Caco-2 (cell line): ENCODE measurements at regions not wholly inside any gene's neighbourhood (a gene's known extent, or its start where the extent isn't known, plus 50 kb on each side); places are given as distances from the start of the nearest gene placed in this dataset.

Source experiments
- BruUV-seq: library from RNA; stranded (reverse); fragments of 400-500 nt; replicated peaks from 2 replicates; lab custom pipeline; 2021; lab: Mats Ljungman, UMichigan
- CTCF ChIA-PET: fragments of 300-600 bp; sonication (Branson Sonifier 250); formaldehyde crosslinking; loops from one replicate; lab custom pipeline; 2022; ENCODE audit warnings: antibody characterized with exemption; lab: Charles Lee
- POLR2A ChIA-PET: fragments of 300-600 bp; sonication (Branson Sonifier 250); formaldehyde crosslinking; loops from one replicate; lab custom pipeline; 2022; ENCODE audit warnings: antibody characterized with exemption; lab: Charles Lee
- DNase-seq, 2 experiments: peaks; one replicate each; pipeline versions ENCODE4 v3.0.0 to v3.0.0-alpha.2; 2020 to 2022
- H3K27me3 ChIP-seq: replicated peaks from 2 replicates; pipeline ENCODE4 v1.6.0; 2011; ENCODE audit warnings: low read length; ENCODE audit not compliant: control insufficient read depth, insufficient read depth
- H3K36me3 ChIP-seq: 2 replicates; pipeline ENCODE4 v1.5.1; 2011; ENCODE audit warnings: low read length; ENCODE audit not compliant: control insufficient read depth, insufficient read depth
- H3K4me1 ChIP-seq: fragments of 250-450 bp; sonication (Bioruptor Pico); 2 replicates; pipeline ENCODE4 v1.5.1; 2020; ENCODE audit warnings: mild to moderate bottlenecking
- H3K4me3 ChIP-seq: 2 replicates; pipeline ENCODE4 v1.5.1; 2011; ENCODE audit warnings: low read depth, mild to moderate bottlenecking, control low read depth, low read length
- H3K9me3 ChIP-seq: fragments of 250-450 bp; sonication (Bioruptor Pico); 2 replicates; pipeline ENCODE4 v1.5.1; 2020; ENCODE audit warnings: mild to moderate bottlenecking, moderate library complexity
- H3K27ac Mint-ChIP-seq: one replicate; pipeline ENCODE4 v1.8.0; 2022; ENCODE audit warnings: mixed read lengths; ENCODE audit not compliant: unreplicated experiment
- H3K27me3 Mint-ChIP-seq: one replicate; pipeline ENCODE4 v1.8.0; 2022; ENCODE audit warnings: mixed read lengths; ENCODE audit not compliant: insufficient read depth, unreplicated experiment
- H3K36me3 Mint-ChIP-seq: one replicate; pipeline ENCODE4 v1.8.0; 2022; ENCODE audit warnings: mild to moderate bottlenecking, mixed read lengths; ENCODE audit not compliant: insufficient read depth, unreplicated experiment
- H3K4me1 Mint-ChIP-seq: one replicate; pipeline ENCODE4 v1.8.0; 2022; ENCODE audit warnings: low read depth, mixed read lengths; ENCODE audit not compliant: unreplicated experiment
- H3K4me3 Mint-ChIP-seq: one replicate; pipeline ENCODE4 v1.8.0; 2022; ENCODE audit warnings: mild to moderate bottlenecking, moderate library complexity, mixed read lengths; ENCODE audit not compliant: unreplicated experiment
- H3K9me3 Mint-ChIP-seq: one replicate; pipeline ENCODE4 v1.8.0; 2022; ENCODE audit warnings: mixed read lengths; ENCODE audit not compliant: unreplicated experiment
- intact Hi-C: fragments of 100-400 bp; cut with micrococcal nuclease; formaldehyde crosslinking; loops from one replicate; pipeline ENCODE4 v1.10.0; 2022; ENCODE audit not compliant: unreplicated experiment
- TF ChIP-seq, protein P1 (sequence below), 2 experiments: fragments of 200-600 bp in 1 of 2; IDR thresholded peaks; 1 replicate in 1 of 2; 2 replicates in 1 of 2; pipeline versions ENCODE4 v1.5.1 to v1.8.0; 2011 to 2022; ENCODE audit warnings: antibody characterized with exemption in 1 of 2, control low read depth in 1 of 2, inconsistent platforms in 1 of 2, low read depth in 1 of 2, low read length in 1 of 2, mild to moderate bottlenecking in 1 of 2, moderate library complexity in 1 of 2; ENCODE audit not compliant: insufficient read depth in 1 of 2, severe bottlenecking in 1 of 2, unreplicated experiment in 1 of 2

DNA sequence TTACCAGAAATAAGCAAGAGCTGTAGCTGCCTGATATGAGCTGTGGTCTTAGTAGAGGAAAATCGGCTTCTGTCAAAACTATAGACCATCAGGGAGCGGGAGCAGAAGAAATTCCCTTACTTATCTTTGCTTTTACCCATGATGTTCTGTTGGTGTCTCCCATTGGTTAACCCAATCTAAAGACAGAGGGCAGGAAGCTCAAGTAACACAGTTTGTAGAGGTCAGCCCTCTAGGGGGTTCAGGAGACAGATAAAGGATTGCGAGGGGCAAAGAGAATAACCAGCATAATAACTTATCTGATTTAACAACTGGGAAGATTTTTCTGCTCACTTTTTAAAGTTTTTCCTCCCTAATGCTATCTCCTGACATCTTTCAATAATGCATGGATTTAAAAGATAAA, 142.4 kb downstream of the NTMT2 start:
- no peak for DNase-seq
- no peaks in the 10 kb centered on the region for H3K9me3 Mint-ChIP-seq
- no peaks in the 10 kb centered on the region for H3K4me1 ChIP-seq
- no peaks in the 10 kb centered on the region for H3K4me1 Mint-ChIP-seq
- no peak overlapping the region for H3K4me3 Mint-ChIP-seq
- intact Hi-C loops: no loop called here
- CTCF ChIA-PET: no interaction called here
- POLR2A ChIA-PET: no interaction called here
- BruUV-seq: no TSS peak
- H3K27me3 Mint-ChIP-seq: peaks cover 9% of the 10 kb centered on the region
- no peak overlapping the region for H3K27ac Mint-ChIP-seq
- no peaks in the 10 kb centered on the region for H3K36me3 Mint-ChIP-seq
- TF ChIP-seq, protein P1, sequence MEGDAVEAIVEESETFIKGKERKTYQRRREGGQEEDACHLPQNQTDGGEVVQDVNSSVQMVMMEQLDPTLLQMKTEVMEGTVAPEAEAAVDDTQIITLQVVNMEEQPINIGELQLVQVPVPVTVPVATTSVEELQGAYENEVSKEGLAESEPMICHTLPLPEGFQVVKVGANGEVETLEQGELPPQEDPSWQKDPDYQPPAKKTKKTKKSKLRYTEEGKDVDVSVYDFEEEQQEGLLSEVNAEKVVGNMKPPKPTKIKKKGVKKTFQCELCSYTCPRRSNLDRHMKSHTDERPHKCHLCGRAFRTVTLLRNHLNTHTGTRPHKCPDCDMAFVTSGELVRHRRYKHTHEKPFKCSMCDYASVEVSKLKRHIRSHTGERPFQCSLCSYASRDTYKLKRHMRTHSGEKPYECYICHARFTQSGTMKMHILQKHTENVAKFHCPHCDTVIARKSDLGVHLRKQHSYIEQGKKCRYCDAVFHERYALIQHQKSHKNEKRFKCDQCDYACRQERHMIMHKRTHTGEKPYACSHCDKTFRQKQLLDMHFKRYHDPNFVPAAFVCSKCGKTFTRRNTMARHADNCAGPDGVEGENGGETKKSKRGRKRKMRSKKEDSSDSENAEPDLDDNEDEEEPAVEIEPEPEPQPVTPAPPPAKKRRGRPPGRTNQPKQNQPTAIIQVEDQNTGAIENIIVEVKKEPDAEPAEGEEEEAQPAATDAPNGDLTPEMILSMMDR (IDR thresholded peaks at IDR 0.05; ENCODE audit: insufficient read depth in 1 of 2, low read depth in 1 of 2, low read length in 1 of 2, severe bottlenecking in 1 of 2, unreplicated experiment in 1 of 2): no peak
- no peaks in the 10 kb centered on the region for H3K27me3 ChIP-seq
- H3K4me3 ChIP-seq: no peak overlapping the region
- H3K36me3 ChIP-seq: no peaks in the 10 kb centered on the region; the same call in 1 of the 2 replicates
- H3K9me3 ChIP-seq: no peaks in the 10 kb centered on the region

DNA sequence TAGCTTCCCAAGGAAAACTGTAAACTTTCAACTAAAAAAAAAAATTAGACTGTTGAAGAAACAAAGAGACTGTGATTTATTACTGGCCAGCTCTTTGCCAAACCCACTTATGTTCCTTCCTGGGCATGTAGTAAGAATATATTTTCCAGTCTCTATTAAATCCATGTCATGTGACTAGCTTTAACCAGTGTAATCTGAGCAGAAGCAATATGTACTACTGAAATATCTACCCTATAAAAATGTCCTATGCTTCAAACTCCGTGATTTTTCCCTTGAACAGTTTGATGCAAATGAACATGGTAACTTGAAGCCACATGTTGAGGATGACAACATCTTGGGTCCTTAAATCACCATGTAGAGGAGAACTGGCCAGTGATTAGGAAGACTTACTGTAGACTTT, 144.5 kb downstream of the NTMT2 start:
- TF ChIP-seq, protein P1 (IDR thresholded peaks at IDR 0.05; ENCODE audit: insufficient read depth in 1 of 2, low read depth in 1 of 2, low read length in 1 of 2, severe bottlenecking in 1 of 2, unreplicated experiment in 1 of 2): no peak
- intact Hi-C loops: no loop called here
- no peaks in the 10 kb centered on the region for H3K4me1 Mint-ChIP-seq
- H3K9me3 Mint-ChIP-seq: no peaks in the 10 kb centered on the region
- no peak for DNase-seq
- Histone ChIP-seq H3K4me3 (no peak overlapping the region), H3K4me1 (no peaks in the 10 kb centered on the region), H3K36me3 (no peaks in the 10 kb centered on the region; the same call in 1 of the 2 replicates), H3K9me3 (no peaks in the 10 kb centered on the region), H3K27me3 (no peaks in the 10 kb centered on the region)
- CTCF ChIA-PET: no interaction called here
- POLR2A ChIA-PET: no interaction called here
- H3K27me3 Mint-ChIP-seq: peaks cover 9% of the 10 kb centered on the region
- H3K27ac Mint-ChIP-seq: no peak overlapping the region
- no TSS peak for BruUV-seq
- no peaks in the 10 kb centered on the region for H3K36me3 Mint-ChIP-seq
- H3K4me3 Mint-ChIP-seq: no peak overlapping the region

DNA sequence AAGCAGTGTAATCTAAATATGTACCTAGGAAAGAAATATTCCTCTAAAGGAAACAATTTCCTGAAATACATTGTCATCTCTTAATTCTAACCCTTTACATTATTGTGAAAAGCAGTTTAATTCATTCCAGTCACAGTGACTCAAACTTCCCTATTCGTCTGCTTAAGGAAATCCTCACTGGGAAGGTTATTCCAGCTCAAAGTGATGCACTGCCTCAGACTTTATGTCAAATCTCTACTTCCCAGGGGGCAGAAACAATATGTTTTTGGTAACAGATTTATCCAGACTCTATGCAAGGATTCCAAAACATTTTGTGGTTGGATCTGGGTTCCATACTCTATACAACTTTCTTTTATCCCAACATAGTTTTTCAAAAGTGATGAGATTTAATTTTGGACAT, 145.2 kb downstream of the NTMT2 start:
- H3K4me3 ChIP-seq: no peak overlapping the region
- no peaks in the 10 kb centered on the region for H3K4me1 ChIP-seq
- Mint-ChIP-seq H3K9me3 (no peaks in the 10 kb centered on the region), H3K36me3 (no peaks in the 10 kb centered on the region), H3K27me3 (peaks cover 9% of the 10 kb centered on the region), H3K4me1 (no peaks in the 10 kb centered on the region), H3K27ac (no peak overlapping the region), H3K4me3 (no peak overlapping the region)
- no peaks in the 10 kb centered on the region for H3K9me3 ChIP-seq
- TF ChIP-seq, protein P1 (IDR thresholded peaks at IDR 0.05; ENCODE audit: insufficient read depth in 1 of 2, low read depth in 1 of 2, low read length in 1 of 2, severe bottlenecking in 1 of 2, unreplicated experiment in 1 of 2): no peak
- H3K36me3 ChIP-seq: no peaks in the 10 kb centered on the region
- DNase-seq: no peak
- BruUV-seq: no TSS peak
- H3K27me3 ChIP-seq: no peaks in the 10 kb centered on the region
- intact Hi-C loops: no loop called here
- POLR2A ChIA-PET: no interaction called here
- CTCF ChIA-PET: no interaction called here
